ENCODE measurements at regions not wholly inside any gene's neighbourhood (a gene's known extent, or its start where the extent isn't known, plus 50 kb on each side); places are given as distances from the start of the nearest gene placed in this dataset.

GRCh38 chr1:61627365-61627764 is 97.6 kb downstream of the TM2D1 start:
- DNase-seq: no peak
- Histone ChIP-seq H3K27me3 (no peaks in the 10 kb centered on the region), H3K4me3 (no peak overlapping the region), H3K4me1 (no peaks in the 10 kb centered on the region), H3K9me3 (replicated peaks) (no peaks in the 10 kb centered on the region), H3K36me3 (no peaks in the 10 kb centered on the region), H3K27ac (no peak overlapping the region)

- H3K9me3 ChIP-seq (replicated peaks): no peaks in the 10 kb centered on the region
- no peaks in the 10 kb centered on the region for H3K27me3 ChIP-seq
- no peaks in the 10 kb centered on the region for H3K4me1 ChIP-seq
- H3K27ac ChIP-seq: no peak overlapping the region
- no peaks in the 10 kb centered on the region for H3K36me3 ChIP-seq
- DNase-seq: no peak
- H3K4me3 ChIP-seq: no peak overlapping the region
These were observed 98.1 kb downstream of the TM2D1 start for GRCh38 chr1:61626816-61627215.

- Histone ChIP-seq H3K9me3 (replicated peaks) (no peaks in the 10 kb centered on the region), H3K36me3 (no peaks in the 10 kb centered on the region), H3K4me1 (no peaks in the 10 kb centered on the region), H3K27me3 (no peaks in the 10 kb centered on the region), H3K4me3 (no peak overlapping the region), H3K27ac (no peak overlapping the region)
- DNase-seq: no peak
These were observed 101.1 kb downstream of the TM2D1 start for GRCh38 chr1:61623852-61624251.

- Histone ChIP-seq H3K4me3 (no peak overlapping the region), H3K4me1 (no peaks in the 10 kb centered on the region)
These were observed 104.4 kb downstream of the TM2D1 start for GRCh38 chr1:61620536-61620935.

GRCh38 chr1:61618755-61619154 is 106.2 kb downstream of the TM2D1 start:
- no peak overlapping the region for H3K27ac ChIP-seq
- no peak for DNase-seq
- H3K9me3 ChIP-seq (replicated peaks): no peaks in the 10 kb centered on the region
- H3K36me3 ChIP-seq: no peaks in the 10 kb centered on the region
- H3K4me1 ChIP-seq: no peaks in the 10 kb centered on the region
- no peak overlapping the region for H3K4me3 ChIP-seq
- no peaks in the 10 kb centered on the region for H3K27me3 ChIP-seq

More at GRCh38 chr1:61620536-61620935, 104.4 kb downstream of the TM2D1 start:
- H3K27me3 ChIP-seq: no peaks in the 10 kb centered on the region
- H3K9me3 ChIP-seq (replicated peaks): no peaks in the 10 kb centered on the region
- H3K36me3 ChIP-seq: no peaks in the 10 kb centered on the region
- no peak for DNase-seq
- no peak overlapping the region for H3K27ac ChIP-seq

- Histone ChIP-seq H3K4me3 (no peak overlapping the region), H3K27me3 (no peaks in the 10 kb centered on the region), H3K4me1 (no peaks in the 10 kb centered on the region), H3K27ac (no peak overlapping the region), H3K36me3 (no peaks in the 10 kb centered on the region), H3K9me3 (replicated peaks) (no peaks in the 10 kb centered on the region)
- no peak for DNase-seq
These were observed 106.7 kb downstream of the TM2D1 start for GRCh38 chr1:61618193-61618592.

- no peak overlapping the region for H3K4me3 ChIP-seq
- no peaks in the 10 kb centered on the region for H3K36me3 ChIP-seq
- no peak for DNase-seq
- no peaks in the 10 kb centered on the region for H3K9me3 ChIP-seq (replicated peaks)
- no peaks in the 10 kb centered on the region for H3K27me3 ChIP-seq
- H3K4me1 ChIP-seq: no peaks in the 10 kb centered on the region
- no peak overlapping the region for H3K27ac ChIP-seq
These were observed 108.1 kb downstream of the TM2D1 start for GRCh38 chr1:61616830-61617229.

GRCh38 chr1:61612602-61613001 is 112.3 kb downstream of the TM2D1 start:
- Histone ChIP-seq H3K27ac (no peak overlapping the region), H3K27me3 (no peaks in the 10 kb centered on the region), H3K4me3 (no peak overlapping the region), H3K9me3 (replicated peaks) (no peaks in the 10 kb centered on the region), H3K36me3 (no peaks in the 10 kb centered on the region), H3K4me1 (no peaks in the 10 kb centered on the region)
- no peak for DNase-seq

GRCh38 chr1:61609040-61609439 is 115.9 kb downstream of the TM2D1 start:
- Histone ChIP-seq H3K36me3 (no peaks in the 10 kb centered on the region), H3K4me1 (no peaks in the 10 kb centered on the region), H3K27ac (no peak overlapping the region), H3K4me3 (no peak overlapping the region), H3K27me3 (no peaks in the 10 kb centered on the region), H3K9me3 (replicated peaks) (no peaks in the 10 kb centered on the region)
- no peak for DNase-seq

GRCh38 chr1:61607448-61607847 is 117.5 kb downstream of the TM2D1 start:
- H3K27me3 ChIP-seq: no peaks in the 10 kb centered on the region
- H3K9me3 ChIP-seq (replicated peaks): no peaks in the 10 kb centered on the region
- no peak for DNase-seq
- H3K36me3 ChIP-seq: no peaks in the 10 kb centered on the region
- H3K4me3 ChIP-seq: no peak overlapping the region
- no peaks in the 10 kb centered on the region for H3K4me1 ChIP-seq
- no peak overlapping the region for H3K27ac ChIP-seq

- Histone ChIP-seq H3K36me3 (no peaks in the 10 kb centered on the region), H3K27ac (no peak overlapping the region), H3K27me3 (no peaks in the 10 kb centered on the region), H3K4me3 (no peak overlapping the region), H3K4me1 (no peaks in the 10 kb centered on the region), H3K9me3 (replicated peaks) (no peaks in the 10 kb centered on the region)
- DNase-seq: no peak
These were observed 118.3 kb downstream of the TM2D1 start for GRCh38 chr1:61606448-61607312.

- Histone ChIP-seq H3K4me3 (no peak overlapping the region), H3K36me3 (no peaks in the 10 kb centered on the region), H3K9me3 (replicated peaks) (no peaks in the 10 kb centered on the region), H3K27me3 (no peaks in the 10 kb centered on the region), H3K4me1 (no peaks in the 10 kb centered on the region), H3K27ac (no peak overlapping the region)
- DNase-seq: no peak
These were observed 119.2 kb downstream of the TM2D1 start for GRCh38 chr1:61605607-61606321.

- no peak overlapping the region for H3K27ac ChIP-seq
- H3K27me3 ChIP-seq: no peaks in the 10 kb centered on the region
- no peaks in the 10 kb centered on the region for H3K9me3 ChIP-seq (replicated peaks)
- no peak overlapping the region for H3K4me3 ChIP-seq
- H3K4me1 ChIP-seq: no peaks in the 10 kb centered on the region
- no peaks in the 10 kb centered on the region for H3K36me3 ChIP-seq
- no peak for DNase-seq
These were observed 120.3 kb downstream of the TM2D1 start for GRCh38 chr1:61604684-61605083.

GRCh38 chr1:61604261-61604660 is 120.7 kb downstream of the TM2D1 start:
- no peaks in the 10 kb centered on the region for H3K4me1 ChIP-seq
- DNase-seq: no peak
- H3K27ac ChIP-seq: no peak overlapping the region
- H3K36me3 ChIP-seq: no peaks in the 10 kb centered on the region
- no peak overlapping the region for H3K4me3 ChIP-seq
- H3K9me3 ChIP-seq (replicated peaks): no peaks in the 10 kb centered on the region
- no peaks in the 10 kb centered on the region for H3K27me3 ChIP-seq

- no peaks in the 10 kb centered on the region for H3K27me3 ChIP-seq
- DNase-seq: no peak
- no peaks in the 10 kb centered on the region for H3K9me3 ChIP-seq (replicated peaks)
- H3K36me3 ChIP-seq: no peaks in the 10 kb centered on the region
- no peaks in the 10 kb centered on the region for H3K4me1 ChIP-seq
- no peak overlapping the region for H3K4me3 ChIP-seq
- H3K27ac ChIP-seq: no peak overlapping the region
These were observed 122.3 kb downstream of the TM2D1 start for GRCh38 chr1:61602663-61603062.
